ENCODE measurements at regions not wholly inside any gene's neighbourhood (a gene's known extent, or its start where the extent isn't known, plus 50 kb on each side); places are given as distances from the start of the nearest gene placed in this dataset.
"Not testable (repeated sequence)": the region's sequence is repeated elsewhere in the genome, so short reads cannot be mapped to it uniquely, and the experiment has no call there.

GRCh38 chr1:118445156-118445555 lies 260.1 kb upstream of the SPAG17 start:
- no peak for DNase-seq

GRCh38 chr1:118442214-118442613 lies 257.2 kb upstream of the SPAG17 start:
- no peak for DNase-seq

- no peak for DNase-seq
These were observed 252.6 kb upstream of the SPAG17 start for GRCh38 chr1:118437664-118438063.

- DNase-seq = no peak
These were observed 244.8 kb upstream of the SPAG17 start for GRCh38 chr1:118429856-118430255.

GRCh38 chr1:118421868-118422350 lies 236.9 kb upstream of the SPAG17 start:
- DNase-seq = no peak

- no peak for DNase-seq
These were observed 219.0 kb upstream of the SPAG17 start for GRCh38 chr1:118404024-118404423.

- no peak for DNase-seq
These were observed 212.4 kb upstream of the SPAG17 start for GRCh38 chr1:118397496-118397859.

- peak; percentile 14 for DNase-seq
These were observed 211.9 kb upstream of the SPAG17 start for GRCh38 chr1:118396829-118397495.

- no peak for DNase-seq
These were observed 211.3 kb upstream of the SPAG17 start for GRCh38 chr1:118396279-118396678.

GRCh38 chr1:118395430-118395991 lies 210.5 kb upstream of the SPAG17 start:
- DNase-seq = no peak

GRCh38 chr1:118390955-118391354 lies 205.9 kb upstream of the SPAG17 start:
- DNase-seq = no peak

- DNase-seq = no peak
These were observed 203.4 kb upstream of the SPAG17 start for GRCh38 chr1:118388301-118388959.

- no peak for DNase-seq
These were observed 196.3 kb upstream of the SPAG17 start for GRCh38 chr1:118381197-118381869.

- not testable (repeated sequence) for DNase-seq
These were observed 192.2 kb upstream of the SPAG17 start for GRCh38 chr1:118377183-118377582.

GRCh38 chr1:118371612-118372011 lies 186.6 kb upstream of the SPAG17 start:
- no peak for DNase-seq

GRCh38 chr1:118370861-118371260 lies 185.8 kb upstream of the SPAG17 start:
- no peak for DNase-seq

GRCh38 chr1:118366286-118366685 lies 181.3 kb upstream of the SPAG17 start:
- no peak for DNase-seq

GRCh38 chr1:118364882-118365281 lies 179.9 kb upstream of the SPAG17 start:
- no peak for DNase-seq

- DNase-seq = no peak
These were observed 178.4 kb upstream of the SPAG17 start for GRCh38 chr1:118363396-118363795.

GRCh38 chr1:118360817-118361216 lies 175.8 kb upstream of the SPAG17 start:
- no peak for DNase-seq

- no peak for DNase-seq
These were observed 161.9 kb upstream of the SPAG17 start for GRCh38 chr1:118346936-118347335.

GRCh38 chr1:118340928-118341910 lies 156.2 kb upstream of the SPAG17 start:
- DNase-seq = peak; percentile 66
